GM18907 (cell line): ENCODE measurements at regions not wholly inside any gene's neighbourhood (a gene's known extent, or its start where the extent isn't known, plus 50 kb on each side); places are given as distances from the start of the nearest gene placed in this dataset.
"Not testable (repeated sequence)": the region's sequence is repeated elsewhere in the genome, so short reads cannot be mapped to it uniquely, and the experiment has no call there.

Experiments
- ATAC-seq: cut with Tn5 transposase; IDR thresholded peaks from one replicate; pipeline ENCODE4 v1.9.1; 2021; ENCODE audit warnings: mild to moderate bottlenecking, moderate library complexity; ENCODE audit not compliant: unreplicated experiment

GRCh38 chr7:29619111-29619510, 55.5 kb downstream of the PRR15 start:
- no peak for ATAC-seq

GRCh38 chr7:29619848-29620555, 56.4 kb downstream of the PRR15 start:
- ATAC-seq, result no peak

- ATAC-seq, result no peak
Measured at GRCh38 chr7:29620556-29620930, 56.9 kb downstream of the PRR15 start.

- no peak for ATAC-seq
Measured at GRCh38 chr7:29622335-29623265, 59.0 kb downstream of the PRR15 start.

GRCh38 chr7:29623973-29624372, 60.3 kb downstream of the PRR15 start:
- ATAC-seq, result no peak

DNA sequence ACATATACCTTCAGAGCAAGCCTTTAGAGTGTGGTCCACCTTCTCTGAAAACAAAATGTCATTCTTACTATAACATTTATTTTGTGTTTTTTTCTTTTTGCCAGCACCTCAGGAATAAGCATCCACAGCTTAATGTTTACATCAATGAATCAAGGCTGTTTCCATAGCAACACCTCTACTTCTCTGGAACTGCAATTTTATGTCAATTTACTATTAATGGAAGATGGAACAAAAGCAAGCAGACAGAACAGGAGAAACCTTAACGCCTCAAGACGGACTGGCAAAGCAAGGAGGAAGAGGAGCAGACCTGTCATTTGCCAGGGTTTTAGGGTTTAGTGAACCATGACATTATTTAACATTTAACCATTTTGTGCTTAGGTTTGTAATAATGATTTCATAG, 63.1 kb downstream of the PRR15 start:
- no peak for ATAC-seq

DNA sequence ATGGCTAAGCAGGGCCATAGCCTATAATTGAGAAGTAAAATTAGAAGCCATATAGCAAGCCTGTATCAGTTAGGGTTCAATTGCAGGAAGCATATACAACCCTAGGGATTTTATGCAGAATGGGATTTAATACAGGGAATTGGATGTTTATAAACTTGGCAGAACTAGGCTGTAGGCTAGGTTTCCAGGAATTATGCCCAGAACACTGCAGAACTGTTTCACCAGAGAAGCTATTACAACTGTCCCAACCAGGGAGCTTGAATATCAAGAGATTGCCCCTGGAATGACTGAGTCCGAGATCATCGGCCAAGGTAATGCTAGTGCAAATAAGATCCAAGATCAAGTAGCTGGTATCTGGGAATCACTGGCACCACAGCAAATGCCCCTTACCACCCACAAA, 64.0 kb downstream of the PRR15 start:
- ATAC-seq, result no peak

- no peak for ATAC-seq
Measured at GRCh38 chr7:29629507-29629906, 65.9 kb downstream of the PRR15 start.

DNA sequence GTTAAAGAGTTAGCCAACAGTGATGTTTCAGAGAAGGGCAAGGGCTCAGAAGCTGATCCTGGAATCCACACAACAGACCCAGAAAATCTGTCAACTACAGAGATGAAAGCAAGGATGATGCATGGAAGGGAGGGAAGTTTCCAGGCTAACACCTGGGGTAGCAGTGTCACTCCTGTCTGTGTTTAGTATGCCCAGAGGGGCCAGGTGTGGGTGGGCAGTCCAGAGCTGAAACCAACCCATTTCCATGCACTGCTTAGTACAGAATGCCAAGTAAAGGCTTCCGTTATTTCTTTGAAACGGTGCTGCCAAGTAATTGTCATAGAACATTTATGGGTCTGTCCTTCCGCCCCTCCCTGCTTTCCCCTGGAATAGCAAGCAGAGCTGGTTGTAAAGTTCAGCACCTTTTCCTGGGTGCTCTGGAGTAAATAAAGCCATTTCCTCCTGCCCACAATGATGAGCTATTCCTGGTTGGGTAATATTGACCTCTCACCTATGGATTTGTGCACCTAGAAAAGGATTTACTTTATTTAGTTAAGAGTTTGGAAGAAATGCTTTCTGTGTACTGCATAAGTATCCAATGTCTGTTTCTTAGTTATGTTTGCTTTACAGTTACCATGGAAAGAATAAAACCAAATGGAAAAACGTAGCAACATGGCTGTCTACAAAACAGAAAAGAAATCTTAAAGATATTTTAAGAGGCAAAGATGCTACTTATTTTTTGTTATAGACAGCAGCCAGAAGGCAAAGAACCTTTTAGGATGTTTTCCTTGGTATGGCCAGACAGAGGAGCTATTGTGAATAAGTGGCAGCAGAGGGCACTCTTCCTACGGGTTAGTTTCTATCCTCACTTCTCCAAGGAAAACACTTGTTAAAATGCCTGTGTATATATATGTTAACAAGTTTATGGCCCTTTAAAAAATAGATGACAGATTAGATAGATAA, 71.7 kb downstream of the PRR15 start:
- ATAC-seq, result not testable (repeated sequence)

DNA sequence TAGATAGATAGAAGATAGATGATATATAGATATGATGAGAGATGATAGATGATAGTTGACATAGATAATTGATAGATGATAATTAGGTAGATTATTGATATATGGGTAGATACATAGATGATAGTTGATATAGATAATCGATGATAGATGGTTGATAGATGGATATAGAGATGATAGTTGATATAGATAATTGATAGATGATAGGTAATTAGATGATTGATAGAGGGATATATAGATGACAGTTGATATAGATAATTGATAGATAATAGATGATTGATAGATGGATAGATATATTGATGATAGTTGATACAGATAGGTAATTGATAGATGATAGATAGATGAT, 72.3 kb downstream of the PRR15 start:
- no peak for ATAC-seq

GRCh38 chr7:29637374-29637773, 73.7 kb downstream of the PRR15 start:
- ATAC-seq, result no peak

DNA sequence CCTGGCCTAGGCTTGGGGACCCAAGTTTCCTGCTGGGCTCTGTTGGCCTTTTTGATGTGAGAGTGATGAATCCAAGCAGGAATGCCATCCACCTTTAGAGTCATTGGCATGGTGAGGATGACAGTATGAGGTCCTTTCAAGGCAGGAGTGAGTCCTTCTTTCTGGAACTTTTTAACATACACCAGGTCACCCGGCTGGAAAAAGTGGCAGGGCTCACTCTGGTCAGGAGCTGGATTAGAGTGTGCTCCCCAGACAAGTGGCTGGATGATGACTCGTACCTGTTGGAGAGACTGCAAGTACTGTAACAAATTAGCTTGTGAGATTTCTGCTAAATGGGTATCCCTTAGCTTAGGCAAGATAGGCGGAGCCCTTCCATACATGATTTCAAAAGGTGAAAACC, 75.2 kb downstream of the PRR15 start:
- ATAC-seq, result not testable (repeated sequence)

DNA sequence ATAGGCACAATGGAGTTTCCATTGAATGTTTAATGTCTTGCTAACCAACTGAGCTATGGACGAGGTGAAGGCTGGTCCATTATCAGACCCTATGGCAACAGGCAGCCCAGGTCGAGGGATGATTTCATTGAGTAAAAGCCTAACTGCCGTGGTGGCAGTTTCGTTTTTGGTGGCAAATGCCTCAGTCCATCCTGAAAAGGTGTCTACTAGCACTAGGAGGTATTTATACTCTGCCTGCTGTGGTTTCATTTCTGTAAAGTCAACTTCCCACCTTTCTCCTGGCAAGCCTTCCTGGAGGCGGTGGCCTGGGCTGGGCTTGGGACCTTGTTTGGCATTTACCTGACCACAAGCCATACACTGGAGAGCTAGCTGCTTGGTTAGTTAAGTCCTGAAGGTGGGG, 75.8 kb downstream of the PRR15 start:
- no peak for ATAC-seq

DNA sequence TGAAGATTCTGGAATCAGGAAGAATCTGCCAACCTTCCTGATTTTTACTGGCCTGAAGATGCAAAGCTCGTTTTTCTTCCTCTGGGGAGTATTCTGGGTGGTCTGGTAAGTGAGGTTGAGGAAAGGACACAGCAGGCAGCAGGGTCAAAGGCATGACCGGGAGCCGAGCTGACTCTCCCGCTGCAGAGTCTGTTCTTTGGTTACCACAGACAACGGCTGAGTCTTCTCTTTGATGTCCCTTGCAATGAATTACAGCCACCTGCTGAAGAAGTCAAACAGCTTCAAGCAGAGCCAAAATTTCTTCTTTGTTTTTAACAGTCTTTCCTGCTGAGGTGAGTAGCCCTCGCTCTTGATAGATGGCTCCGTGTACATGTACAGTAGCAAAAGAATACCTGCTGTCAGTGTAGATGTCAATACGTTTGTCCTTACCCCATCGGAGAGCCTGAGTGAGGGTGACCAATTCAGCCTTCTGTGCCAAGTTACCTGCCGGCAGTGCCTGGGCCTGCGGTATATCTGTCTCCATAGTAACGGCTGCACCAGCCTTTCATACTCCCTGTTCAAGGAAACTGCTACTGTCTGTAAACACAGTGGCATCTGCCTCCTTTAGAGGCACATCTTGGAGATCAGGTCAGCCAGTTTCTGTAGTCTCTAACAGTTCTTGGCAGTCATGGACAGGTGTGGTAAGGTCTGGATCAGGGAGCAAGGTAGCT, 76.4 kb downstream of the PRR15 start:
- ATAC-seq, result no peak

- no peak for ATAC-seq
Measured at GRCh38 chr7:29641651-29642050, 78.0 kb downstream of the PRR15 start.

DNA sequence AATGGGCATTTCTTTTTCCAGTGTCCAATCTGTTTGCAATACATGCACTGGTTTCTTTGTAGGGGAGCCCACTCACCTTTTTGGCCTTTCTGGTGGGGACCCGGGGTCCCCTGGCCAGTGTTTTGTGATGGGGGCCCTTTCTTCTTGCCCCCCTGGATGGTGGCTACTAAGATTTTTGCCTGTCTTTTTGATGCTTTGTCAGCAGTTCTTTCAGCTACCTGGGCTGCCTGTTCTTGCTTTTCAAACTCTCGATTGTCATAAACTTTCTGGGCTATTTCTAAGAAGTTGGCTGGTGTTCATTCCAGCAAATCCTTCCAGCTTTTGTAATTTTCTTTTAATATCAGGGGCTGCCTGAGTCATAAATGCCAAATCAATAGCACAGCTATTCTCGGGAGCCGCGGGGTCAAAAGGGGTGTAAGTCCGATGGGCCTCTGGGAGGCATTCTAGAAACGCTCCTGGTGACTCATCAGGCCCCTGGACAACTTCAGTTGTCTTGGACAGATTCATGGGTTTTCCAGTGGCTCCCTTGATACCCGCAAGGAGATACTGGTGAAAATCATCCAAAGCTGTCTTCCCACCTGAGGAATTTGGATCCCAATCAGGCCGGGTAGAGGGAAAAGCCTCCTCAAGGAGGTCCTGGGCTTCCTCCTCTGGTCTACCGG, 79.0 kb downstream of the PRR15 start:
- ATAC-seq, result no peak

DNA sequence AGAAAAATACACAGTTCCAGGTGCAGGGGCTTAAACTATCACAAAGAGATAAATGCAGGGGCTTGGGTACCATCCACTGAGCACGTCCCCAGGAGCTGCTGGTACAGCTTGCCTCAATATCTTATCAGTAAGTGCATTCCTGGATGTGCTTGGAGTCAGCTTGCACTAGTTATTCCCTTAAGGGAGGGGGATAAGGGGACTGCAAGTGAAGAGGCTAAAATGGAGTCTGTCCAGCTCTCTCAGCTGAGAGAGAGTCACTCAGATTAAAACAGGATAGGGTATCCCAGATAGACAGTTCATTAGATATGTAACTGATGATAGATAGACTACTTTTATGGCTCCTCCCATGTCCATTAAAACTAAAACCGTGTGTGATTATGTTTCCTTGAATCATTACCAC, 82.5 kb downstream of the PRR15 start:
- ATAC-seq, result not testable (repeated sequence)

DNA sequence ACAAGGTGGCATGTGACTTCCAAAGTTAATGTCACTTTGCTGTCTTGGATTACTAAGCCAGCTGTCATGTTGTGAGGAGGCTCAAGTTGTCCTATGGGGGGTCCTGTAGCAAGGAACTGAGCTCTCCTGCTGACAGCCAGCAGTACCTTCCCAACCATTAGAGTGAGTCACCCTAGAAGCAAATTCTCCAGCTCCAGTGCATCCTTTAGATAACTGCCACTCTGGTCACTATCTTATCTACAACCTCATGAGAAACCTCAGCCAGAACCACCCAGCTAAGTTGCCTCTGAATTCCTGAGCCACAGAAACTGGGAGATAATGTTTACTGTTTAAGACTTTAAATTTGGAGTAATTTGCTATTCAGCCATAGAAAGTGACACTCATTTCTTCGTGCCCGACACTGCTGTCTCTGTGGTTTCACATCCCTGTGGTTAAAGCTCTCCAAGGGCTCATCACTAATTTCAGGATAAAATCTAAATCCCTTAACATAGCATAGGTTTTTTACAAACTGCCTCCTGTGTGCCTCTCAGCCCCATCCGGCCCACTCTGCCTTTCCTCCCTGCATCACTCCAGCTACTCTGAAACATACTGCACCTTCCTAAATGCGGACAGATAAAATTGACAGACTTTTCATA, 83.5 kb downstream of the PRR15 start:
- no peak for ATAC-seq

- ATAC-seq, result not testable (repeated sequence)
Measured at GRCh38 chr7:29647691-29648210, 84.1 kb downstream of the PRR15 start.
